ENCODE measurements at regions not wholly inside any gene's neighbourhood (a gene's known extent, or its start where the extent isn't known, plus 50 kb on each side); places are given as distances from the start of the nearest gene placed in this dataset.

GRCh38 chr13:61779456-61779855, 363.8 kb upstream of the PCDH20 start:
- no peaks in the 10 kb centered on the region; the same call in 2 of the 3 replicates for H3K4me1 Mint-ChIP-seq
- no peaks in the 10 kb centered on the region for H3K79me2 ChIP-seq (replicated peaks; ENCODE audit: insufficient read depth)
- no peaks in the 10 kb centered on the region for H3K9me2 ChIP-seq (ENCODE audit: insufficient read depth)
- H3K9me3 Mint-ChIP-seq = no peaks in the 10 kb centered on the region
- H2AFZ ChIP-seq = no peak overlapping the region
- H3K36me3 ChIP-seq (ENCODE audit: insufficient read depth) = no peaks in the 10 kb centered on the region
- no peak overlapping the region for H3K27ac ChIP-seq (ENCODE audit: low read depth)
- no peak overlapping the region for H3K4me3 Mint-ChIP-seq
- H3K4me3 ChIP-seq = no peak overlapping the region
- no peaks in the 10 kb centered on the region for H3K27me3 ChIP-seq (ENCODE audit: insufficient read depth)
- TF ChIP-seq JUNB (IDR thresholded peaks at IDR 0.05; ENCODE audit: unreplicated experiment) = no peak
- TF ChIP-seq CREB1 (CRISPR knock-in tag; IDR thresholded peaks at IDR 0.05; ENCODE audit: low read depth) = no peak
- TF ChIP-seq EZH2phosphoT487 (IDR thresholded peaks at IDR 0.05; ENCODE audit: unreplicated experiment) = no peak
- TF ChIP-seq ZNF462 (CRISPR knock-in tag; IDR thresholded peaks at IDR 0.05) = no peak
- no peak for TF ChIP-seq NANOG (IDR thresholded peaks at IDR 0.05; ENCODE audit: borderline replicate concordance)
- TF ChIP-seq ZNF114 (CRISPR knock-in tag; IDR thresholded peaks at IDR 0.05) = no peak
- TF ChIP-seq POLR2AphosphoS5 (IDR thresholded peaks at IDR 0.05; ENCODE audit: low read depth) = no peak
- TF ChIP-seq CTCF (conservative IDR thresholded peaks at IDR 0.05; ENCODE audit: low read depth in 2 of 2) = no peak
- no peak for TF ChIP-seq ETS1 (IDR thresholded peaks at IDR 0.05)
- TF ChIP-seq REST (IDR thresholded peaks at IDR 0.05; ENCODE audit: unreplicated experiment) = no peak
- TF ChIP-seq ZNF331 (CRISPR knock-in tag; IDR thresholded peaks at IDR 0.05; ENCODE audit: low read depth) = no peak
- TF ChIP-seq EZH2 (IDR thresholded peaks at IDR 0.05; ENCODE audit: low read depth, unreplicated experiment) = no peak
- no peak for TF ChIP-seq STAT1 (IDR thresholded peaks at IDR 0.05; ENCODE audit: unreplicated experiment)
- ATAC-seq (no peak), DNase-seq (ENCODE audit: low spot score) (peak; percentile 17)
- no peaks in the 10 kb centered on the region for H3F3A ChIP-seq (replicated peaks; ENCODE audit: low read depth)
- H4K20me1 ChIP-seq (replicated peaks; ENCODE audit: insufficient read depth) = no peaks in the 10 kb centered on the region
- no peaks in the 10 kb centered on the region for H3K4me1 ChIP-seq (ENCODE audit: insufficient read depth)
- no peak overlapping the region for H3K4me2 ChIP-seq
- no peak overlapping the region for H3K27ac Mint-ChIP-seq
- H3K36me3 Mint-ChIP-seq (ENCODE audit: low read depth) = no peaks in the 10 kb centered on the region
- H3K27me3 Mint-ChIP-seq (ENCODE audit: insufficient read depth, low read depth, poor library complexity) = no peaks in the 10 kb centered on the region

Data from GM23338 (cell line).